Mesothelial cell of epicardium (in vitro differentiated cells): ENCODE measurements at regions not wholly inside any gene's neighbourhood (a gene's known extent, or its start where the extent isn't known, plus 50 kb on each side); places are given as distances from the start of the nearest gene placed in this dataset.

Experiments used
- DNase-seq, 2 experiments: peaks; one replicate each; pipeline ENCODE4 v3.0.0; 2021; ENCODE audit warnings: low spot score in 2 of 2; ENCODE audit not compliant: unreplicated experiment in 2 of 2
- H3K27ac Mint-ChIP-seq: 2 replicates; pipeline ENCODE4 v1.8.0; 2021; ENCODE audit warnings: mixed read lengths
- H3K27me3 Mint-ChIP-seq: 2 replicates; pipeline ENCODE4 v1.8.0; 2021; ENCODE audit warnings: low read depth, mixed read lengths
- H3K36me3 Mint-ChIP-seq: 2 replicates; pipeline ENCODE4 v1.8.0; 2021; ENCODE audit warnings: mixed read lengths
- H3K4me1 Mint-ChIP-seq: 2 replicates; pipeline ENCODE4 v1.8.0; 2021; ENCODE audit warnings: mixed read lengths
- H3K4me3 Mint-ChIP-seq: 2 replicates; pipeline ENCODE4 v1.8.0; 2021; ENCODE audit warnings: mild to moderate bottlenecking, moderate library complexity, mixed read lengths
- H3K9me3 Mint-ChIP-seq: 2 replicates; pipeline ENCODE4 v1.8.0; 2021; ENCODE audit warnings: mixed read lengths
- TF ChIP-seq, protein P1 (sequence below): fragments of 200-600 bp; sonication (generic); IDR thresholded peaks from one replicate; pipeline ENCODE4 v1.5.0; 2021; ENCODE audit warnings: antibody characterized with exemption; ENCODE audit not compliant: unreplicated experiment

DNA sequence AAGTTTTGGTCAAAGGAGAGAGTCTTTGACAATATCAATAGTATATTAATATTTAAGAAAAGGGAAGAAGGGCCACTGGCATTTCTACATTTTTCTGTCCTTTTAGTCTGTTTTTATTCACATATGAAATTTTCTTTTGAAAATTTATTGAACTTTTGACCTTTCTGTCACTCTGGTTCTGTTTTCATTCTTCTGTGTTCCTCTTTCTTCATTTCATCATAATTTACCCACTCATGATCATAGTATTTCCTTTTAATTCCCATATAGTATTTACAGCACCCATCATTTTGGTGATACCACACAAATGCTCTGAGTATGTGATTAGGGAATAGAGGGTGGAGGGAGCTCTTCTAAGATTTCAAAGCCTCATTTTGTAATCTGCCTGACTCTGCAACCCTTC, 142.8 kb downstream of the GJA1 start:
- no peaks in the 10 kb centered on the region for H3K36me3 Mint-ChIP-seq
- H3K4me1 Mint-ChIP-seq = peaks cover 9% of the 10 kb centered on the region
- TF ChIP-seq, protein P1, sequence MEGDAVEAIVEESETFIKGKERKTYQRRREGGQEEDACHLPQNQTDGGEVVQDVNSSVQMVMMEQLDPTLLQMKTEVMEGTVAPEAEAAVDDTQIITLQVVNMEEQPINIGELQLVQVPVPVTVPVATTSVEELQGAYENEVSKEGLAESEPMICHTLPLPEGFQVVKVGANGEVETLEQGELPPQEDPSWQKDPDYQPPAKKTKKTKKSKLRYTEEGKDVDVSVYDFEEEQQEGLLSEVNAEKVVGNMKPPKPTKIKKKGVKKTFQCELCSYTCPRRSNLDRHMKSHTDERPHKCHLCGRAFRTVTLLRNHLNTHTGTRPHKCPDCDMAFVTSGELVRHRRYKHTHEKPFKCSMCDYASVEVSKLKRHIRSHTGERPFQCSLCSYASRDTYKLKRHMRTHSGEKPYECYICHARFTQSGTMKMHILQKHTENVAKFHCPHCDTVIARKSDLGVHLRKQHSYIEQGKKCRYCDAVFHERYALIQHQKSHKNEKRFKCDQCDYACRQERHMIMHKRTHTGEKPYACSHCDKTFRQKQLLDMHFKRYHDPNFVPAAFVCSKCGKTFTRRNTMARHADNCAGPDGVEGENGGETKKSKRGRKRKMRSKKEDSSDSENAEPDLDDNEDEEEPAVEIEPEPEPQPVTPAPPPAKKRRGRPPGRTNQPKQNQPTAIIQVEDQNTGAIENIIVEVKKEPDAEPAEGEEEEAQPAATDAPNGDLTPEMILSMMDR = no peak
- H3K27me3 Mint-ChIP-seq = no peaks in the 10 kb centered on the region
- DNase-seq = no peak
- no peaks in the 10 kb centered on the region for H3K9me3 Mint-ChIP-seq
- H3K4me3 Mint-ChIP-seq = no peak overlapping the region
- no peak overlapping the region for H3K27ac Mint-ChIP-seq

DNA sequence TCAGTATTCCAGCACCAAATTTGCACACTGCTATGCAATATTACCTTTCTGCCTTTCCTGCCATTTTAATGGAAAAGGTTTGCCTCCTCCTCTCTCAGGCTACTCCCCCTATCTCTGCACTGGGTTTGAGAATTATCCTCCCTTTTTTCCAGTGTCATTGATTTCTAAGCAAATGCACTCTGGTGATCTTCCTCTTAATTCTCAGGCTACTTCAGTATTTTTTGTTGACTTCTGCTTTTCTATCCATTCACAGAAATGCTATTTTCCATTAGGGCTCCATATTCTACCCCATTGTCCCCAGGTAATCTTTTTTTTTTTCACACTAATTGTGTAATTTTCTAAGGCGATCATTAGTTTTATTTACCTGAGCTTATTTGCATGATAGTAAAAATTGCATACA, 144.0 kb downstream of the GJA1 start:
- Mint-ChIP-seq H3K27me3 (no peaks in the 10 kb centered on the region), H3K36me3 (no peaks in the 10 kb centered on the region), H3K4me3 (no peak overlapping the region), H3K9me3 (no peaks in the 10 kb centered on the region), H3K4me1 (peaks cover 7% of the 10 kb centered on the region), H3K27ac (no peak overlapping the region)
- DNase-seq = no peak
- TF ChIP-seq, protein P1 = no peak

DNA sequence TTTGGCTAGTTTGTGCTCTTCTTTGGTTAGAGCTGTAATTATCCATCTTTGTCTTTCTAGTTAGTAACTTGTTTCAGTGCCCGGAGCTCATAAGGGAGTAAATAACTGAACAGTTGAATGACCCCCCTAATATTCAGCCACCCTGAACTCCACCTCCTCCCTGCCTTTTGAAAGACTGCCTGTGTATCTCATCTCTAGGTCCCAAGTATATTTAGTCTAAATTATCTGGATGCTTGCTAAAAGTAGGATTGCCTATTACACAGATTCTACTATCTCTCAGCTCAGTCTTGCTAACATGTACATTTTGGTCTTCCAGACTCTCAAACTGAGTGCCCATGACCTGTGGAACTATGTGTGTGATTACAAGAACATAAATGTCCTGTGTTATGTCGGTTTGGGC, 145.9 kb downstream of the GJA1 start:
- DNase-seq = no peak
- no peak overlapping the region for H3K4me3 Mint-ChIP-seq
- TF ChIP-seq, protein P1 = no peak
- H3K27me3 Mint-ChIP-seq = no peaks in the 10 kb centered on the region
- no peaks in the 10 kb centered on the region for H3K36me3 Mint-ChIP-seq
- peaks cover 13% of the 10 kb centered on the region for H3K4me1 Mint-ChIP-seq
- H3K27ac Mint-ChIP-seq = no peak overlapping the region
- H3K9me3 Mint-ChIP-seq = no peaks in the 10 kb centered on the region

DNA sequence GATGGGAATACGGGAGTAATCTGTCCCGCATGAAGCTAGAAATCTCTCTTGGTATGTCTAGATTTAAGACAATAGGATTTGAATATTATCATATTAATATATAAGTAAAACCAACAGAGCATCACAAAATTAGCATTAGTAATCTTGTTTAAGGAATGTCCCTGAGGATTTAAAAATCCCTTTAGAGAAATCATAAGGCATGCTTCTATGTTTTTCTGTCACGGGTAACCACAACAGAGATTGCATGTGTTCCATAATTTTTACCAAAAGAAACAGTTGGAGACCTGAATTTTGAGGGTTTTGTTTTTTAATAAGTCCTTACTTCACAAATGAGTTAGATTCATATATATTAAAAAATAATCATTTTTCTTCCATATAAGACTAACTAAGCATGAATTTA, 146.8 kb downstream of the GJA1 start:
- H3K4me1 Mint-ChIP-seq = peaks cover 13% of the 10 kb centered on the region
- H3K27ac Mint-ChIP-seq = no peak overlapping the region
- H3K4me3 Mint-ChIP-seq = no peak overlapping the region
- DNase-seq = no peak
- no peaks in the 10 kb centered on the region for H3K27me3 Mint-ChIP-seq
- H3K9me3 Mint-ChIP-seq = no peaks in the 10 kb centered on the region
- TF ChIP-seq, protein P1 = no peak
- no peaks in the 10 kb centered on the region for H3K36me3 Mint-ChIP-seq

DNA sequence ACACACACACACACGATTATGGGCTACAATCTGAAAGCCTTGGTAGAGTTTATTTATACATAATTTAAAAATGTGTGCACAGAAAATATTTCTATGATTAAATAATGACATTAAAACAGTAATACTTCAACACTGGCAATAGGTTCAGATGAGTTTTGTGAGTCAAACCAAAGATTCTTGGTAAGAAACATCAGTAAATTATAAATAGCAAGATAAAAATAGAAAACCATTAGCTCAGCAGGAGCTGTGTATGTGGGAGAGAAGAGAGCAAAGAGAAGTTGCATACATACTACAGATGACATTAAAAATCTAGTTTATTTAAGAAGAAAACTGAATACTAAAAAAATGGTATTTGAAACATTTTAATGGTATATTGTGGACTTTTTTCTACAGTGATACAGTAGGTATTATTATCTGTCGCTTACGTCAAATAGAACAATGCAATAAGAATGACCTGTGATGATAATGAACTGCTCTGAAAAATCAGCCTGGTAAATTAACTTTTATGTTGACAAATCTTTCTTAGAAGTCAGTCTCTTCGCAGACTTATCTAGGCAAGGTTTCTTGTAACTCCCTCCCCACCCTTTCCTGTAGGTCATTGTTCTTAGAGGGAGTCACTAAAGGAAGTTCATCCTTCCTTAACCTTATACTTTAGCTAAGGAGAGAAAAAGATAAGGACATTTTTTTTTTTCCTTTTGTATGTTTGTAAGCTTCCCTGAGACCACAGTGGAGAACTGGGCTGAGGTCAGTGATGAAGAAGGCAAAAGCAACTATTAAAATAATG, 149.3 kb downstream of the GJA1 start:
- Mint-ChIP-seq H3K27me3 (no peaks in the 10 kb centered on the region), H3K4me1 (peaks cover 13% of the 10 kb centered on the region), H3K27ac (peak overlapping the region; percentile 88), H3K4me3 (no peak overlapping the region), H3K36me3 (no peaks in the 10 kb centered on the region), H3K9me3 (no peaks in the 10 kb centered on the region)
- TF ChIP-seq, protein P1 = no peak
- no peak for DNase-seq
